ENCODE measurements at regions not wholly inside any gene's neighbourhood (a gene's known extent, or its start where the extent isn't known, plus 50 kb on each side); places are given as distances from the start of the nearest gene placed in this dataset.

- no peak for TF ChIP-seq EP300 (IDR thresholded peaks at IDR 0.05)
- no peak for TF ChIP-seq CTCF (IDR thresholded peaks at IDR 0.05)
- TF ChIP-seq POLR2AphosphoS5 (IDR thresholded peaks at IDR 0.05) = no peak
- no peak for TF ChIP-seq POLR2A (IDR thresholded peaks at IDR 0.05; ENCODE audit: low read depth)
Measured at GRCh38 chr16:72384651-72385050, 212.7 kb upstream of the PMFBP1 start.

Measured in esophagus muscularis mucosa (tissue), 4 donors.